GM12878 (cell line): ENCODE measurements at regions not wholly inside any gene's neighbourhood (a gene's known extent, or its start where the extent isn't known, plus 50 kb on each side); places are given as distances from the start of the nearest gene placed in this dataset.

Experiments used
- ATF3 ChIP-seq: IDR thresholded peaks from 2 replicates; pipeline ENCODE4 v1.6.1; 2011; ENCODE audit warnings: low read depth, mild to moderate bottlenecking, low read length, moderate library complexity, borderline replicate concordance; ENCODE audit errors: extremely low read depth
- BCLAF1 ChIP-seq: fragments of 450-650 bp; IDR thresholded peaks from 2 replicates; pipeline ENCODE4 v1.6.1; 2017; ENCODE audit warnings: antibody characterized with exemption, mild to moderate bottlenecking, moderate library complexity
- CBX5 ChIP-seq: sonication (generic); IDR thresholded peaks from 2 replicates; pipeline ENCODE4 v1.6.1; 2016; ENCODE audit warnings: low read depth, moderate library complexity, mild to moderate bottlenecking, inconsistent platforms
- CTCF ChIP-seq, 3 experiments: IDR thresholded peaks in 2 of 3; conservative IDR thresholded peaks in 1 of 3; 2 replicates each; pipeline ENCODE4 v1.5.1; 2011; ENCODE audit warnings: low read depth in 3 of 3, low read length in 3 of 3, mild to moderate bottlenecking in 3 of 3, control low read depth in 2 of 3, moderate library complexity in 2 of 3, inconsistent platforms in 1 of 3, mixed read lengths in 1 of 3; ENCODE audit not compliant: control insufficient read depth in 2 of 3, insufficient read depth in 1 of 3; ENCODE audit errors: extremely low read depth in 1 of 3
- JUND ChIP-seq: IDR thresholded peaks from 2 replicates; pipeline ENCODE4 v1.6.1; 2012; ENCODE audit warnings: low read depth, mild to moderate bottlenecking, low read length, improper control_type of control experiment, moderate library complexity
- POLR2AphosphoS5 ChIP-seq: IDR thresholded peaks from 2 replicates; pipeline ENCODE4 v1.6.1; 2011; ENCODE audit warnings: mild to moderate bottlenecking, low read length, inconsistent platforms
- RB1 ChIP-seq: fragments of 450-650 bp; formaldehyde crosslinking; IDR thresholded peaks from 2 replicates; pipeline ENCODE4 v1.6.1; 2017; ENCODE audit warnings: mild to moderate bottlenecking, borderline replicate concordance
- RFX5 ChIP-seq: IDR thresholded peaks from 2 replicates; pipeline ENCODE4 v1.6.1; 2011; ENCODE audit warnings: low read depth, low read length, improper control_type of control experiment

- no peak for TF ChIP-seq JUND
- TF ChIP-seq POLR2AphosphoS5, result no peak
- no peak for TF ChIP-seq RB1
- TF ChIP-seq ATF3, result no peak
- TF ChIP-seq CTCF (IDR thresholded peaks at IDR 0.05 in 2 of 3, conservative IDR thresholded peaks at IDR 0.05 in 1 of 3; ENCODE audit: control insufficient read depth in 2 of 3, extremely low read depth in 1 of 3, insufficient read depth in 1 of 3, low read depth in 3 of 3, low read length in 3 of 3), result no peak
- no peak for TF ChIP-seq RFX5
- no peak for TF ChIP-seq CBX5
- no peak for TF ChIP-seq BCLAF1
Measured at GRCh38 chr3:117248153-117248552, 538.6 kb downstream of the TUSC7 start.
